B cell (primary cell): ENCODE measurements at regions not wholly inside any gene's neighbourhood (a gene's known extent, or its start where the extent isn't known, plus 50 kb on each side); places are given as distances from the start of the nearest gene placed in this dataset.
A peak's percentile ranks its signal among the peaks of the same experiment; 100 is the strongest.

Source experiments
- ATAC-seq: fragments of 200-7000 bp; cut with Tn5 transposase; one replicate; pipeline ENCODE4 v1.10.0; 2021; ENCODE audit warnings: low read depth, mild to moderate bottlenecking, moderate number of reproducible peaks, moderate library complexity
- CTCF ChIA-PET: fragments of 350-600 bp; sonication (Branson Sonifier 250); formaldehyde crosslinking; loops from one replicate; lab custom pipeline; 2021; ENCODE audit warnings: antibody characterized with exemption, inconsistent platforms; lab: Charles Lee
- POLR2A ChIA-PET: fragments of 350-600 bp; sonication (Branson Sonifier 250); formaldehyde crosslinking; loops from one replicate; lab custom pipeline; 2021; ENCODE audit warnings: antibody characterized with exemption; lab: Charles Lee
- DNase-seq: peaks from one replicate; pipeline ENCODE4 v3.0.0; 2013
- H2AFZ ChIP-seq: 2 replicates; pipeline ENCODE4 v1.6.1; 2012; ENCODE audit warnings: mild to moderate bottlenecking, low read depth, low read length; ENCODE audit not compliant: insufficient read depth, poor library complexity, severe bottlenecking
- H3K27ac ChIP-seq, 2 donors: 1 replicate in 1 of 2; 2 replicates in 1 of 2; pipeline ENCODE4 v1.5.1; 2012 to 2013; ENCODE audit warnings: low read length in 2 of 2, mild to moderate bottlenecking in 2 of 2, moderate library complexity in 1 of 2
- H3K27me3 ChIP-seq, 4 experiments: fragments of 200-600 bp in 1 of 4; sonication (generic) in 1 of 4; replicated peaks in 1 of 4; 1 replicate in 2 of 4; 2 replicates in 2 of 4; pipeline versions ENCODE4 v1.6.1 to v1.7.0; 2013 to 2016; ENCODE audit warnings: low read length in 3 of 4, mild to moderate bottlenecking in 2 of 4, mixed read lengths in 1 of 4, moderate library complexity in 1 of 4; ENCODE audit not compliant: insufficient read depth in 4 of 4, control insufficient read depth in 3 of 4; ENCODE audit errors: control extremely low read depth in 1 of 4
- H3K36me3 ChIP-seq, 2 experiments: replicated peaks in 1 of 2; 1 replicate in 1 of 2; 2 replicates in 1 of 2; pipeline versions ENCODE4 v1.6.1 to v1.7.1; 2013; ENCODE audit warnings: low read length in 1 of 2; ENCODE audit not compliant: insufficient read depth in 2 of 2, control insufficient read depth in 1 of 2; ENCODE audit errors: control extremely low read depth in 1 of 2, extremely low read depth in 1 of 2
- H3K4me1 ChIP-seq, 2 donors: fragments of 200-600 bp in 1 of 2; sonication (generic) in 1 of 2; 1 replicate in 1 of 2; 2 replicates in 1 of 2; pipeline versions ENCODE4 v1.5.1 to v1.6.1; 2013 to 2017; ENCODE audit warnings: low read length in 2 of 2; ENCODE audit not compliant: control insufficient read depth in 2 of 2, insufficient read depth in 2 of 2
- H3K4me2 ChIP-seq: replicated peaks from 2 replicates; pipeline ENCODE3; 2012; ENCODE audit warnings: mild to moderate bottlenecking, low read depth, low read length; ENCODE audit not compliant: poor library complexity, severe bottlenecking
- H3K4me3 ChIP-seq, 5 experiments: fragments of 200-600 bp in 1 of 5; sonication (generic) in 1 of 5; 1 replicate in 3 of 5; 2 replicates in 2 of 5; pipeline versions ENCODE4 v1.5.1 to v1.7.0; 2011 to 2016; ENCODE audit warnings: low read length in 4 of 5, mild to moderate bottlenecking in 4 of 5, low read depth in 2 of 5, control low read depth in 1 of 5, moderate library complexity in 1 of 5; ENCODE audit not compliant: insufficient read depth in 1 of 5; ENCODE audit errors: control extremely low read depth in 1 of 5, extremely low read depth in 1 of 5
- H3K79me2 ChIP-seq: fragments of 200-600 bp; sonication (generic); one replicate; pipeline ENCODE4 v1.6.0; 2016; ENCODE audit warnings: low read length; ENCODE audit not compliant: control insufficient read depth, insufficient read depth
- H3K9ac ChIP-seq: fragments of 200-600 bp; sonication (generic); 2 replicates; pipeline ENCODE4 v1.6.1; 2017; ENCODE audit warnings: mild to moderate bottlenecking, low read length, moderate library complexity
- H3K9me3 ChIP-seq, 3 donors: one replicate each; pipeline versions ENCODE4 v1.6.1 to v1.7.1; 2013; ENCODE audit warnings: low read length in 2 of 3; ENCODE audit not compliant: control insufficient read depth in 2 of 3, insufficient read depth in 1 of 3; ENCODE audit errors: control extremely low read depth in 1 of 3
- H4K20me1 ChIP-seq: 2 replicates; pipeline ENCODE4 v1.6.0; 2012; ENCODE audit warnings: mild to moderate bottlenecking, low read length; ENCODE audit not compliant: insufficient read depth, control insufficient read depth, poor library complexity, severe bottlenecking
- H3K27ac Mint-ChIP-seq: one replicate; pipeline ENCODE4 v1.8.0; 2021; ENCODE audit warnings: mixed read lengths
- H3K27me3 Mint-ChIP-seq: one replicate; pipeline ENCODE4 v1.8.0; 2021; ENCODE audit warnings: mixed read lengths
- H3K4me1 Mint-ChIP-seq: one replicate; pipeline ENCODE4 v1.8.0; 2021; ENCODE audit warnings: mixed read lengths
- H3K4me3 Mint-ChIP-seq: one replicate; pipeline ENCODE4 v1.8.0; 2021; ENCODE audit warnings: mixed read lengths
- H3K9me3 Mint-ChIP-seq: one replicate; pipeline ENCODE4 v1.8.0; 2022; ENCODE audit warnings: mixed read lengths; ENCODE audit not compliant: insufficient read depth
- CTCF ChIP-seq: fragments of 200-600 bp; IDR thresholded peaks from one replicate; pipeline ENCODE4 v1.8.0; 2022; ENCODE audit warnings: antibody characterized with exemption, mild to moderate bottlenecking
- EZH2 ChIP-seq: IDR thresholded peaks from 2 replicates; pipeline ENCODE4 v1.6.1; 2012; ENCODE audit warnings: borderline replicate concordance, low read depth, mild to moderate bottlenecking, moderate library complexity, low read length; ENCODE audit not compliant: insufficient read depth, poor library complexity, severe bottlenecking
- WGBS: methylation state at CpG from one replicate; pipeline ENCODE4 v1.1.5; 2013; ENCODE audit warnings: missing lambda C conversion rate; ENCODE audit not compliant: insufficient coverage; 5-methylcytosine and 5-hydroxymethylcytosine counted together
- intact Hi-C: fragments of 100-400 bp; cut with micrococcal nuclease; formaldehyde crosslinking; loops from one replicate; pipeline ENCODE4 v1.10.0; 2022

DNA sequence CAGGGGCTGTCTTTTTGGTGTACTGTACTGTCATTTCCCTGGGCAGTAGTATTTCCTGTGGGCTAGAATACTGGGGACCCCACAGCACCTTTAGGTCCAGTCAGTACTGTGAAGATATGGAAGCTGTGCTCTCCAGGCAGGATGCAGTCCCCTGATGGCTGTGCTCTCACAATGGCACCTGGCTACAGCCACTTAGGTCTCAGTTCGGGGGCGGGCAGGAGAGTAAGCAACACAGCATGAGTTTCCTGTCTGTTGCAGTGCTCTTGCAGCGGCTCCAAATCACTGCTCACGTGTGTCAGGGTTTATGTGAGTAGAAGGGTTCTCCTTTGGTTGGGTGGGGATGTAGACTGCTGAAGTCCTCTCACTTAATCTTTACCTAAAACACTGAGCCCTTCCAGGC lies 810.4 kb downstream of the DACH1 start:
- no peaks in the 10 kb centered on the region for H3K27me3 Mint-ChIP-seq
- no peaks in the 10 kb centered on the region for H3K27me3 ChIP-seq
- H3K9ac ChIP-seq = no peak overlapping the region
- H2AFZ ChIP-seq = no peak overlapping the region
- no peaks in the 10 kb centered on the region for H4K20me1 ChIP-seq
- H3K79me2 ChIP-seq = no peaks in the 10 kb centered on the region
- intact Hi-C loops = no loop called here
- no peak overlapping the region for H3K4me2 ChIP-seq
- POLR2A ChIA-PET = no interaction called here
- H3K36me3 ChIP-seq = no peaks in the 10 kb centered on the region
- H3K27ac Mint-ChIP-seq = no peak overlapping the region
- DNase-seq (no peak), ATAC-seq (no peak)
- H3K9me3 ChIP-seq = peaks cover 0 to 12% (median 0%) of the 10 kb centered on the region in 3 donors
- H3K4me3 Mint-ChIP-seq = no peak overlapping the region
- WGBS = 94% methylated on average over 2 of the region's 4 CpGs
- CTCF ChIA-PET = no interaction called here
- no peak overlapping the region for H3K27ac ChIP-seq
- H3K9me3 Mint-ChIP-seq = no peaks in the 10 kb centered on the region
- no peaks in the 10 kb centered on the region for H3K4me1 ChIP-seq
- no peaks in the 10 kb centered on the region for H3K4me1 Mint-ChIP-seq
- no peak overlapping the region for H3K4me3 ChIP-seq
- TF ChIP-seq EZH2 (no peak), CTCF (no peak)

DNA sequence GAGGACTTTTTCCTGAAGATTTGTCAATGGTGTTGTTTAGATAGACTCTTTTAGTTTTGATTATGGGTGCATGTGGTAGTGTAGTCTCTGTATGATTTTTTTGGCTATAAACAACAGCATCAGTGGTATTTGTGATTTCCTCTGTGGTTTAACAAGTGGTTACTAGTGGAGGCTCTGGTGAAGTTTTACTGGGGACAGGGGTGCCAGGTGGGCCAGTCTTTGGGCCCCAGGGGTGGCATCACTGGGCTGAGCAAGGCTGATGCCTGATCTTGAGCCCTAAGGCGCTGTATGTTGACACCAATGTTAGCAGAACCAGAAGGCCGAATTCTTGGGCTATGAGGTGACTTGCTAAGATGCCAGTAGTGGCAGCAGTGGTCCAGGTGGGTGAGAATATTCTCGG lies 811.4 kb downstream of the DACH1 start:
- H3K27me3 ChIP-seq = no peaks in the 10 kb centered on the region
- H3K36me3 ChIP-seq = no peaks in the 10 kb centered on the region
- peaks cover 0 to 12% (median 0%) of the 10 kb centered on the region in 3 donors for H3K9me3 ChIP-seq
- H3K9ac ChIP-seq = no peak overlapping the region
- ATAC-seq = no peak
- no peak overlapping the region for H2AFZ ChIP-seq
- POLR2A ChIA-PET = no interaction called here
- no peaks in the 10 kb centered on the region for H4K20me1 ChIP-seq
- no peaks in the 10 kb centered on the region for H3K79me2 ChIP-seq
- Mint-ChIP-seq H3K9me3 (no peaks in the 10 kb centered on the region), H3K4me3 (no peak overlapping the region), H3K27me3 (no peaks in the 10 kb centered on the region), H3K4me1 (no peaks in the 10 kb centered on the region), H3K27ac (peak overlapping the region; percentile 5)
- H3K27ac ChIP-seq = no peak overlapping the region
- no peak for TF ChIP-seq CTCF
- no peak for TF ChIP-seq EZH2
- 82% methylated on average over 3 of the region's 3 CpGs for WGBS
- CTCF ChIA-PET = no interaction called here
- intact Hi-C loops = no loop called here
- no peaks in the 10 kb centered on the region for H3K4me1 ChIP-seq
- H3K4me2 ChIP-seq = no peak overlapping the region
- no peak for DNase-seq
- no peak overlapping the region for H3K4me3 ChIP-seq
